IMR-90 (cell line): ENCODE measurements at regions not wholly inside any gene's neighbourhood (a gene's known extent, or its start where the extent isn't known, plus 50 kb on each side); places are given as distances from the start of the nearest gene placed in this dataset.

Experiments
- ATAC-seq: fragments of 200-7000 bp; cut with Tn5 transposase; 2 replicates; pipeline ENCODE4 v1.9.1; 2020; ENCODE audit warnings: low read depth, mild to moderate bottlenecking, moderate library complexity
- BruUV-seq: library from RNA; stranded (reverse); fragments of 400-500 nt; replicated peaks from 2 replicates; lab custom pipeline; 2021; lab: Mats Ljungman, UMichigan
- CTCF ChIA-PET: fragments of 300-600 bp; formaldehyde crosslinking; extraction: SDS; loops from one replicate; lab custom pipeline; 2021; ENCODE audit warnings: antibody characterized with exemption; lab: Yijun Ruan, JAX
- POLR2A ChIA-PET: fragments of 300-600 bp; sonication (Branson Sonifier 250); formaldehyde crosslinking; loops from one replicate; lab custom pipeline; 2022; ENCODE audit warnings: antibody characterized with exemption; ENCODE audit not compliant: unreplicated experiment; lab: Charles Lee
- DNase-seq: peaks from one replicate; pipeline ENCODE4 v3.0.0; 2013
- H2AFZ ChIP-seq: replicated peaks from 2 replicates; pipeline ENCODE3; 2013; ENCODE audit warnings: low read length, mild to moderate bottlenecking; ENCODE audit not compliant: poor library complexity
- H2AK5ac ChIP-seq: 2 replicates; pipeline ENCODE4 v1.6.1; 2013; ENCODE audit warnings: low read depth, low read length, inconsistent platforms
- H2AK9ac ChIP-seq: replicated peaks from 2 replicates; pipeline ENCODE3; 2013; ENCODE audit warnings: mild to moderate bottlenecking, low read depth, low read length, moderate library complexity; ENCODE audit not compliant: poor library complexity
- H2BK120ac ChIP-seq: 2 replicates; pipeline ENCODE4 v1.6.1; 2013; ENCODE audit warnings: low read depth, low read length, inconsistent platforms
- H2BK15ac ChIP-seq: 3 replicates; pipeline ENCODE4 v1.6.1; 2013; ENCODE audit warnings: low read depth, low read length, inconsistent platforms
- H2BK20ac ChIP-seq: 2 replicates; pipeline ENCODE4 v1.6.1; 2013; ENCODE audit warnings: low read depth, mild to moderate bottlenecking, inconsistent platforms, low read length, moderate library complexity
- H2BK5ac ChIP-seq: 2 replicates; pipeline ENCODE4 v1.6.1; 2013; ENCODE audit warnings: mild to moderate bottlenecking, low read depth, low read length, inconsistent platforms; ENCODE audit not compliant: poor library complexity, severe bottlenecking
- H3K14ac ChIP-seq: replicated peaks from 2 replicates; pipeline ENCODE4 v1.6.1; 2013; ENCODE audit warnings: low read depth, low read length, inconsistent platforms
- H3K18ac ChIP-seq: 2 replicates; pipeline ENCODE4 v1.6.1; 2013; ENCODE audit warnings: low read depth, low read length, control low read depth
- H3K23ac ChIP-seq: 2 replicates; pipeline ENCODE4 v1.6.1; 2013; ENCODE audit warnings: low read depth, low read length, inconsistent platforms
- H3K27ac ChIP-seq: 2 replicates; pipeline ENCODE4 v1.5.1; 2013; ENCODE audit warnings: mild to moderate bottlenecking, control low read depth, low read length; ENCODE audit not compliant: insufficient read depth
- H3K27me3 ChIP-seq: 2 replicates; pipeline ENCODE4 v1.6.1; 2013; ENCODE audit warnings: low read length; ENCODE audit not compliant: control insufficient read depth, insufficient read depth
- H3K36me3 ChIP-seq: 2 replicates; pipeline ENCODE4 v1.6.1; 2013; ENCODE audit warnings: low read length, mixed read lengths; ENCODE audit not compliant: control insufficient read depth, insufficient read depth
- H3K4ac ChIP-seq: 2 replicates; pipeline ENCODE4 v1.6.1; 2013; ENCODE audit warnings: low read depth, low read length, inconsistent platforms
- H3K4me1 ChIP-seq: 2 replicates; pipeline ENCODE4 v1.6.1; 2013; ENCODE audit warnings: low read length, mixed read lengths; ENCODE audit not compliant: control insufficient read depth, insufficient read depth
- H3K4me2 ChIP-seq: 2 replicates; pipeline ENCODE4 v1.6.1; 2013; ENCODE audit warnings: low read depth, mild to moderate bottlenecking, control low read depth, low read length, moderate library complexity
- H3K4me3 ChIP-seq: 2 replicates; pipeline ENCODE4 v1.5.1; 2013; ENCODE audit warnings: low read depth, mild to moderate bottlenecking, control low read depth, low read length, moderate library complexity; ENCODE audit not compliant: insufficient read depth
- H3K56ac ChIP-seq: 2 replicates; pipeline ENCODE4 v1.6.1; 2013; ENCODE audit warnings: low read length, inconsistent platforms; ENCODE audit not compliant: insufficient read depth; ENCODE audit errors: extremely low read depth
- H3K79me1 ChIP-seq, 2 experiments: 2 replicates each; pipeline ENCODE4 v1.6.1; 2013; ENCODE audit warnings: low read length in 2 of 2, inconsistent platforms in 1 of 2, low read depth in 1 of 2
- H3K9ac ChIP-seq: 2 replicates; pipeline ENCODE4 v1.6.1; 2013; ENCODE audit warnings: low read depth, low read length, control low read depth
- H3K9me1 ChIP-seq: 2 replicates; pipeline ENCODE4 v1.6.1; 2013; ENCODE audit warnings: low read length, inconsistent platforms; ENCODE audit not compliant: insufficient read depth
- H3K9me3 ChIP-seq: 2 replicates; pipeline ENCODE4 v1.6.1; 2013; ENCODE audit warnings: low read length; ENCODE audit not compliant: control insufficient read depth, insufficient read depth
- H4K20me1 ChIP-seq: 2 replicates; pipeline ENCODE4 v1.6.1; 2013; ENCODE audit warnings: low read length, inconsistent platforms; ENCODE audit not compliant: insufficient read depth
- H4K5ac ChIP-seq: 2 replicates; pipeline ENCODE4 v1.6.1; 2013; ENCODE audit warnings: mild to moderate bottlenecking, low read depth, low read length, control low read depth
- H4K8ac ChIP-seq, 2 experiments: 2 replicates each; pipeline ENCODE4 v1.6.1; 2013; ENCODE audit warnings: low read depth in 2 of 2, low read length in 2 of 2, control low read depth in 1 of 2, inconsistent platforms in 1 of 2
- H4K91ac ChIP-seq: 2 replicates; pipeline ENCODE4 v1.6.1; 2013; ENCODE audit warnings: low read depth, low read length, inconsistent platforms; ENCODE audit not compliant: insufficient read depth
- BHLHE40 ChIP-seq: fragments of 150-350 bp; IDR thresholded peaks from 2 replicates; pipeline ENCODE4 v1.6.1; 2016; ENCODE audit warnings: mild to moderate bottlenecking, low read depth, low read length
- CEBPB ChIP-seq: IDR thresholded peaks from 2 replicates; pipeline ENCODE4 v1.6.1; 2012; ENCODE audit warnings: low read depth, low read length, improper control_type of control experiment
- CHD1 ChIP-seq: IDR thresholded peaks from 2 replicates; pipeline ENCODE4 v1.6.1; 2012; ENCODE audit warnings: low read depth, low read length, improper control_type of control experiment
- ELK1 ChIP-seq: fragments of 150-350 bp; IDR thresholded peaks from 2 replicates; pipeline ENCODE4 v1.6.1; 2016; ENCODE audit warnings: low read depth, mild to moderate bottlenecking, low read length, moderate library complexity, borderline replicate concordance
- FOS ChIP-seq: fragments of 150-350 bp; IDR thresholded peaks from 2 replicates; pipeline ENCODE4 v1.6.1; 2016; ENCODE audit warnings: low read depth, low read length
- MAFK ChIP-seq: IDR thresholded peaks from 2 replicates; pipeline ENCODE4 v1.6.1; 2012; ENCODE audit warnings: low read depth, low read length, improper control_type of control experiment
- MAZ ChIP-seq: IDR thresholded peaks from 2 replicates; pipeline ENCODE4 v1.6.1; 2012; ENCODE audit warnings: low read depth, mild to moderate bottlenecking, low read length, improper control_type of control experiment, moderate library complexity, borderline replicate concordance
- MXI1 ChIP-seq: IDR thresholded peaks from 2 replicates; pipeline ENCODE4 v1.6.1; 2012; ENCODE audit warnings: low read depth, mild to moderate bottlenecking, low read length, moderate library complexity, borderline replicate concordance
- NFE2L2 ChIP-seq: fragments of 150-350 bp; IDR thresholded peaks from 2 replicates; pipeline ENCODE4 v1.6.1; 2016; ENCODE audit warnings: low read depth, mild to moderate bottlenecking, low read length
- RCOR1 ChIP-seq: IDR thresholded peaks from 2 replicates; pipeline ENCODE4 v1.6.1; 2012; ENCODE audit warnings: mild to moderate bottlenecking, low read length, improper control_type of control experiment; ENCODE audit not compliant: insufficient replicate concordance
- RFX5 ChIP-seq: IDR thresholded peaks from 2 replicates; pipeline ENCODE4 v1.8.0; 2012; ENCODE audit warnings: low read depth, mild to moderate bottlenecking, low read length, moderate library complexity
- USF2 ChIP-seq: fragments of 150-350 bp; IDR thresholded peaks from 2 replicates; pipeline ENCODE4 v1.6.1; 2017; ENCODE audit warnings: mild to moderate bottlenecking, antibody characterized with exemption, low read length, low read depth
- WGBS, 2 experiments: methylation state at CpG; one replicate each; pipeline versions ENCODE4 v1.1.5 to v1.1.7; 2013; ENCODE audit warnings: missing lambda C conversion rate in 2 of 2; ENCODE audit not compliant: insufficient read length in 1 of 2; ENCODE audit errors: extremely low coverage in 2 of 2; 5-methylcytosine and 5-hydroxymethylcytosine counted together
- dilution Hi-C: fragments of 300-500 bp; cut with HindIII; formaldehyde crosslinking; loops from one replicate; pipeline ENCODE4 v1.14.3; 2018; ENCODE audit warnings: low sequenced_read_pairs; ENCODE audit not compliant: unreplicated experiment
- in situ Hi-C: fragments of 300-500 bp; cut with MboI; formaldehyde crosslinking; loops from 3 replicates; pipeline ENCODE4 v1.14.3; 2019; ENCODE audit warnings: low sequenced_read_pairs, inconsistent platforms, mixed read lengths
- intact Hi-C: fragments of 100-400 bp; cut with micrococcal nuclease; formaldehyde crosslinking; loops from 2 replicates; pipeline ENCODE4 v1.10.0; 2022

- DNase-seq (no peak), ATAC-seq (no peak)
- no peak overlapping the region for H3K4me2 ChIP-seq
- H3K36me3 ChIP-seq, result no peaks in the 10 kb centered on the region
- H3K27me3 ChIP-seq, result peaks cover 3% of the 10 kb centered on the region; the same call in 1 of the 2 replicates
- no peak overlapping the region for H4K5ac ChIP-seq
- H3K9me1 ChIP-seq, result no peaks in the 10 kb centered on the region
- H3K56ac ChIP-seq, result no peak overlapping the region
- H2AK9ac ChIP-seq, result no peak overlapping the region
- TF ChIP-seq RCOR1, result no peak
- no peak for TF ChIP-seq MAFK
- no peak for TF ChIP-seq NFE2L2
- TF ChIP-seq MAZ, result no peak
- no peak for TF ChIP-seq BHLHE40
- TF ChIP-seq CEBPB, result no peak
- TF ChIP-seq MXI1, result no peak
- no peak for TF ChIP-seq ELK1
- no peak for TF ChIP-seq RFX5
- no peak for TF ChIP-seq FOS
- no peak for TF ChIP-seq CHD1
- no peak for TF ChIP-seq USF2
- H2AFZ ChIP-seq, result no peak overlapping the region
- ChIA-PET CTCF (no interaction called here), POLR2A (no interaction called here)
- H4K8ac ChIP-seq, result no peak overlapping the region
- no peak overlapping the region for H3K14ac ChIP-seq
- H3K9ac ChIP-seq, result no peak overlapping the region
- H2BK120ac ChIP-seq, result no peak overlapping the region
- no peak overlapping the region for H2BK5ac ChIP-seq
- no peaks in the 10 kb centered on the region for H3K79me1 ChIP-seq
- peaks cover 7% of the 10 kb centered on the region for H3K9me3 ChIP-seq
- H3K4me3 ChIP-seq, result no peak overlapping the region
- 86% methylated on average over 1 of the region's 6 CpGs; no CpG with 5 or more reads in 1 of the 2 experiments for WGBS, 2 experiments
- no TSS peak for BruUV-seq
- intact Hi-C loops (no loop called here), dilution Hi-C loops (no loop called here), in situ Hi-C loops (no loop called here)
- H4K20me1 ChIP-seq, result no peaks in the 10 kb centered on the region
- no peak overlapping the region for H4K91ac ChIP-seq
- H3K18ac ChIP-seq, result no peak overlapping the region
- no peaks in the 10 kb centered on the region; the same call in 1 of the 2 replicates for H3K4me1 ChIP-seq
- no peak overlapping the region for H3K23ac ChIP-seq
- no peak overlapping the region for H2AK5ac ChIP-seq
- H2BK15ac ChIP-seq, result no peak overlapping the region
- no peak overlapping the region for H2BK20ac ChIP-seq
- no peak overlapping the region for H3K27ac ChIP-seq
- H3K4ac ChIP-seq, result no peak overlapping the region
These were observed 199.2 kb upstream of the SULF2 start for GRCh38 chr20:47984437-47984836.
